ENCODE measurements at regions not wholly inside any gene's neighbourhood (a gene's known extent, or its start where the extent isn't known, plus 50 kb on each side); places are given as distances from the start of the nearest gene placed in this dataset.

- RAD21 ChIA-PET (ENCODE audit: low non-redundant PET in 1 of 2, low total read pairs in 2 of 2, uncharacterized antibody in 2 of 2, unreplicated experiment in 2 of 2) = no interaction called here
- H3K36me3 ChIP-seq (ENCODE audit: control insufficient read depth in 1 of 2, insufficient read depth in 2 of 2, low read length in 2 of 2) = no peaks in the 10 kb centered on the region
- ATAC-seq = no peak
- no peak overlapping the region for H3K9ac ChIP-seq (ENCODE audit: low read length)
- CTCF ChIA-PET = no interaction called here
- POLR2A ChIA-PET = no interaction called here
- no peaks in the 10 kb centered on the region for H3K9me2 ChIP-seq (ENCODE audit: insufficient read depth)
- H3K4me2 ChIP-seq (ENCODE audit: low read length) = no peak overlapping the region
- intact Hi-C loops (cut with micrococcal nuclease) = no loop called here
- H3K9me3 ChIP-seq (ENCODE audit: control insufficient read depth in 1 of 2, insufficient read depth in 1 of 2, low read depth in 1 of 2, low read length in 2 of 2) = no peaks in the 10 kb centered on the region
- H3K79me2 ChIP-seq (ENCODE audit: insufficient read depth, low read length) = no peaks in the 10 kb centered on the region
- TF ChIP-seq ZBTB33 (IDR thresholded peaks at IDR 0.05; ENCODE audit: extremely low read depth, insufficient replicate concordance, low read length) (no peak), CBX3 (IDR thresholded peaks at IDR 0.05; ENCODE audit: low read depth) (no peak), ATF3 (IDR thresholded peaks at IDR 0.05) (no peak), ZNF274 (IDR thresholded peaks at IDR 0.05; ENCODE audit: low read depth, low read length) (no peak), RAD21 (IDR thresholded peaks at IDR 0.05; ENCODE audit: low read depth) (no peak), EZH2 (IDR thresholded peaks at IDR 0.05) (no peak), SRF (IDR thresholded peaks at IDR 0.05; ENCODE audit: low read depth) (no peak), EGR1 (IDR thresholded peaks at IDR 0.05; ENCODE audit: low read depth) (no peak), POLR2AphosphoS5 (IDR thresholded peaks at IDR 0.05; ENCODE audit: low read depth, low read length) (no peak)
- DNase-seq (ENCODE audit: low read depth, low spot score) = no peak
- no peak overlapping the region for H3K4me3 ChIP-seq (replicated peaks in 1 of 2; ENCODE audit: low read depth in 1 of 2, low read length in 2 of 2)
- BruUV-seq (replicated peaks) = no TSS peak
- no peak overlapping the region for H3K27ac ChIP-seq (ENCODE audit: low read depth, low read length)
- H3K27me3 ChIP-seq (ENCODE audit: insufficient read depth, low read length) = 0 out of 2 replicates have a peak, but pooled peaks cover 9% of the 10 kb centered on the region
- peaks cover 2 to 10% of the 10 kb centered on the region in 2 experiments; a peak in 3 of 4 replicates for H3K4me1 ChIP-seq (ENCODE audit: control insufficient read depth in 1 of 2, insufficient read depth in 2 of 2, low read length in 2 of 2)
- H2AFZ ChIP-seq (ENCODE audit: low read depth, low read length, poor library complexity, severe bottlenecking) = no peak overlapping the region
- H4K20me1 ChIP-seq (ENCODE audit: insufficient read depth) = no peaks in the 10 kb centered on the region
These were observed 892.6 kb upstream of the FRG1 start for GRCh38 chr4:189048119-189048518.
